ENCODE measurements at regions not wholly inside any gene's neighbourhood (a gene's known extent, or its start where the extent isn't known, plus 50 kb on each side); places are given as distances from the start of the nearest gene placed in this dataset.

DNA sequence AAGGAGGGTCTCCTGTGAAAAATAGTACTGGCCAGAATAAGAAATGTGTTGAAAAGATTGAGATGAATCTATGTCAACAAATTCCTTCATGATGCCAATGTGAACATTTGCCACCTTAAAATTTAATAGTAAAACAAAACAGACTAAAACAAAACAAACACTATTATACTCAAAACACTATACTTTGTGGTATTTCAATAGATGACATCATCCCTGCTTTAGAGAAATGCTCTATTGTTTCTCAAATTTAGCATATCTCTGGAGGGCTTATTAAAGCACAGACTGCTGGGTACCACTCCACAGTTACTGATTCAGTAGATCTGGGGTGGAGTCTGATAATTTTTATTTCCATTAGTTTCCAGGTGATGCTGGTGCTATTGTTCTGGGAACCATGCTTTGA, 579.4 kb upstream of the FAM98A start:
- H3K4me1 ChIP-seq: no peaks in the 10 kb centered on the region
- H3K27ac ChIP-seq: no peak overlapping the region
- TF ChIP-seq EP300 (IDR thresholded peaks at IDR 0.05) (no peak), POLR2A (IDR thresholded peaks at IDR 0.05) (no peak)
- TF ChIP-seq, protein P1, sequence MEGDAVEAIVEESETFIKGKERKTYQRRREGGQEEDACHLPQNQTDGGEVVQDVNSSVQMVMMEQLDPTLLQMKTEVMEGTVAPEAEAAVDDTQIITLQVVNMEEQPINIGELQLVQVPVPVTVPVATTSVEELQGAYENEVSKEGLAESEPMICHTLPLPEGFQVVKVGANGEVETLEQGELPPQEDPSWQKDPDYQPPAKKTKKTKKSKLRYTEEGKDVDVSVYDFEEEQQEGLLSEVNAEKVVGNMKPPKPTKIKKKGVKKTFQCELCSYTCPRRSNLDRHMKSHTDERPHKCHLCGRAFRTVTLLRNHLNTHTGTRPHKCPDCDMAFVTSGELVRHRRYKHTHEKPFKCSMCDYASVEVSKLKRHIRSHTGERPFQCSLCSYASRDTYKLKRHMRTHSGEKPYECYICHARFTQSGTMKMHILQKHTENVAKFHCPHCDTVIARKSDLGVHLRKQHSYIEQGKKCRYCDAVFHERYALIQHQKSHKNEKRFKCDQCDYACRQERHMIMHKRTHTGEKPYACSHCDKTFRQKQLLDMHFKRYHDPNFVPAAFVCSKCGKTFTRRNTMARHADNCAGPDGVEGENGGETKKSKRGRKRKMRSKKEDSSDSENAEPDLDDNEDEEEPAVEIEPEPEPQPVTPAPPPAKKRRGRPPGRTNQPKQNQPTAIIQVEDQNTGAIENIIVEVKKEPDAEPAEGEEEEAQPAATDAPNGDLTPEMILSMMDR (IDR thresholded peaks at IDR 0.05): no peak
- DNase-seq (ENCODE audit: low spot score in 2 of 2): no peak
- H3K27me3 ChIP-seq: no peaks in the 10 kb centered on the region
- no peak overlapping the region for H3K4me3 ChIP-seq
- no peaks in the 10 kb centered on the region for H3K36me3 ChIP-seq
- H3K9me3 ChIP-seq: no peaks in the 10 kb centered on the region

DNA sequence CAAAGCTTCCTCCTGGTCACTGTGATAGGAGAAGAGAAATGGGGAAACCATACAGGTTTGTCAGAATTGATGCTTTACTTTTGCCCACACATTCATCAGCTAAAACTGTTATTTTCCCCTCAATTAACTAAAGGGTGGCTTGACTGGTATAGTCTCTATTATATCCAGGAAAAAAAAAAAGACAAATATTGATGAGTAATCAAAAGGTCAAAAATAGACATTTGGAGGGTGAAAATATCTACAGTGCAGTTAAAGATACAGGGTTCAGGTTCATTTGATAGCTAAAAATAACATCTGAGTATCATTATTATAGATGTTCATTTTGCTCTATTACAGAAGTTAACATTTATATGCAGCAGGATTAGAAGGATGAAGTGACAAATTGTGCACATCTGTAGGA, 577.6 kb upstream of the FAM98A start:
- Histone ChIP-seq H3K9me3 (no peaks in the 10 kb centered on the region), H3K4me1 (no peaks in the 10 kb centered on the region), H3K27me3 (no peaks in the 10 kb centered on the region), H3K27ac (no peak overlapping the region), H3K4me3 (no peak overlapping the region), H3K36me3 (no peaks in the 10 kb centered on the region)
- DNase-seq (ENCODE audit: low spot score in 2 of 2): no peak
- TF ChIP-seq, protein P1 (IDR thresholded peaks at IDR 0.05): no peak
- TF ChIP-seq EP300 (IDR thresholded peaks at IDR 0.05) (no peak), POLR2A (IDR thresholded peaks at IDR 0.05) (no peak)

DNA sequence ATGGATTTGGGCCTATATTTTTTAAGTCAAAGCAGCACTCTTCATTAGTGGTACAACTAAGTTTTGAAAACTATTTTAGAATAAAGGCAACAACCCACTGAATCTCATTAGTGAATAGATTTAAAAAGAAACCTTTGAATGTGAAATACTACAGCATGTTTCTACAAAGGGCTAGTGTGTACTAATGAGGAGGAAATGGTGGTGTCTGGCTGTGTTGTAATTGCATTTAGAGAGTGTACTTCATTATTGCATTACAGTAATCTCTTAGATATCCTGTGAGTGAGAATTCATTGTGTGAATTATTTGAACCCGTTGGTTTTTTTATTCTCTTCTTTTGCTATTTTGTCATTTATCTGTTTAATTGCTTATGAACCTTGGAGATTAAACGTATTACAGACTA, 575.4 kb upstream of the FAM98A start:
- no peak for DNase-seq (ENCODE audit: low spot score in 2 of 2)
- no peaks in the 10 kb centered on the region for H3K36me3 ChIP-seq
- H3K27ac ChIP-seq: no peak overlapping the region
- no peak overlapping the region for H3K4me3 ChIP-seq
- H3K27me3 ChIP-seq: no peaks in the 10 kb centered on the region
- WGBS, 2 donors: 39 to 44% methylated on average over 2 of the region's 2 CpGs
- TF ChIP-seq POLR2A (IDR thresholded peaks at IDR 0.05): no peak
- no peak for TF ChIP-seq EP300 (IDR thresholded peaks at IDR 0.05)
- TF ChIP-seq, protein P1 (IDR thresholded peaks at IDR 0.05): no peak
- no peaks in the 10 kb centered on the region for H3K4me1 ChIP-seq
- H3K9me3 ChIP-seq: no peaks in the 10 kb centered on the region

DNA sequence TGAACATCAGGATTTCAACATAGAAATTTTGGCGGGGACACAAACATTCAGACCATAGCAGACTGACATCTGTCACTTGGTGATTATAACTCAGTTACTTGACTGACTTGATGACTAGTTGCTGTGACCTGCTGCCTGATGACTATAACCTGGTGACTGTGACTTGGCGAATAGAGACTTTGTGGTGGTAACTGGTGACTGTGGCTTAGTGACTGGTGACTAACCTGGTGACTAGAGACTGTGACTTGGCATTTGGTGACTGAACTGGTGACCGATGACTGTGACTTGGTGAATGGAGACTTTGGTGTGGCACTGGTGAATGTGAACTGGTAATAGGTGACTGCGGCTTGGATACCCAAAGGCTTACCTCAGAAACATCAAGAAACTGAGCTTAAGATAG, 563.1 kb upstream of the FAM98A start:
- 92 to 96% methylated on average over 4 of the region's 4 CpGs for whole genome bisulfite sequencing, 2 donors
- Histone ChIP-seq H3K27ac (no peak overlapping the region), H3K36me3 (no peaks in the 10 kb centered on the region), H3K4me1 (no peaks in the 10 kb centered on the region), H3K9me3 (no peaks in the 10 kb centered on the region), H3K27me3 (no peaks in the 10 kb centered on the region), H3K4me3 (no peak overlapping the region)
- TF ChIP-seq, protein P1 (IDR thresholded peaks at IDR 0.05): no peak
- TF ChIP-seq EP300 (IDR thresholded peaks at IDR 0.05): no peak
- TF ChIP-seq POLR2A (IDR thresholded peaks at IDR 0.05): no peak
- DNase-seq (ENCODE audit: low spot score in 2 of 2): no peak

DNA sequence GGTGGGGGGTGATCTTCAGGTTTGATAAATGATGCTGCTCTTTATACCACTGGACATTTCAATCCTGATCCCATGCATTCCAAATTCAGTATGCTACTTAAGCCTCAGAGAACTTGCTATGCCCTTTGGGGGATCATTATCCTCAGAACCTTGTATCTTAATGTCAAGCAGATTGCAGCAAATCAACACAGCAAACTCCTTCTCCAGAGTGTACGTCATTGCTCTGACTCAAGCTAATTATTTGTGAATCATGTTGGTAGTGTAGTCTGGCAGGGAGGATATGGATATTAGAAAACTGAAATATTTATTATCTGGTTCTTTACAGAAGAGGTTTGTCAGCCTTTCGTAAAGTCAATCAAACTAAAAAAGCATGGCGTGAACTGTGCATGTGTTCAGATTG, 562.5 kb upstream of the FAM98A start:
- no peak overlapping the region for H3K4me3 ChIP-seq
- no peaks in the 10 kb centered on the region for H3K36me3 ChIP-seq
- no peaks in the 10 kb centered on the region for H3K4me1 ChIP-seq
- no peak for DNase-seq (ENCODE audit: low spot score in 2 of 2)
- TF ChIP-seq EP300 (IDR thresholded peaks at IDR 0.05) (no peak), POLR2A (IDR thresholded peaks at IDR 0.05) (no peak)
- TF ChIP-seq, protein P1 (IDR thresholded peaks at IDR 0.05): no peak
- 72 to 75% methylated on average over 3 of the region's 3 CpGs for WGBS, 2 donors
- H3K27ac ChIP-seq: no peak overlapping the region
- H3K9me3 ChIP-seq: no peaks in the 10 kb centered on the region
- H3K27me3 ChIP-seq: no peaks in the 10 kb centered on the region

All from tibial nerve (tissue), 4 donors.